ENCODE measurements at regions not wholly inside any gene's neighbourhood (a gene's known extent, or its start where the extent isn't known, plus 50 kb on each side); places are given as distances from the start of the nearest gene placed in this dataset.

DNA sequence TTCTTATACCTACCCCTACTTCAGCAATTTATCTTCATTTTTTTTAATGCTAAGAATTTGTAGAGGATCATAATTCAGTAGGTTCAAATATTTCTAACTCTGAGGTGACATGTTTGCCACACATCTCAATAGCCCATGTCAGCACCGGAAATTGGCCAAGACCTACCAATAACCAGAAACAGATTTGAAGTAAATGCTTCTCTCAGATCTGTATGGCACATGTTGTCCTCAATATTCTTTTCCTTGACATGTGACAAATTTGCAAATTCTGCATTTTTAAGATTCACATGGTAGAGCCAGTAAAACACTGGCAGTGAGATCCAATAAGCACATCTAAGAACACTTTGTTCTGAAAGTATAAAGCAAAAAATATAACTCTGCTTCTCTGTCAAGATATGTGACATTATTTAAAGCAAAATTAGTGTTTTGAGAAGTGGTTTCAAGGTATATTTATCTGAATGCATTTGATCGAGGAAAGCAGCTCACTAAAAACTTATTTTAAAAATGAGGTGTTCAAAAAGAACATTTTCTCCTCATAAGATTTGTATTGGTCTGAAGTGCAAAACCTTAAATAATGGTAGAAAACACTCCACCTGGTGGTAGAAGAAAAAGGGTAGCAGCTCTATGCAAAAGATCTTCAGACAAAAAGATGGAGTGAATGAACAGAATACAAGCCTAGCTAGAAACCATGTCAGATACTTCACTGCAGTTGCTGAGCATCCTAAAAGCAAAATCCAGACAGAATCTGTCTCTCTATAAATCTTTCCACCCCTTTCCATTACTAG lies 513.8 kb upstream of the FAM241A start:
- no peaks in the 10 kb centered on the region for H3F3A ChIP-seq (ENCODE audit: insufficient read depth, low read length, poor library complexity, severe bottlenecking)
- no peaks in the 10 kb centered on the region for H3K9me2 ChIP-seq (ENCODE audit: insufficient read depth, low read length)
- no peaks in the 10 kb centered on the region for H3K9me3 ChIP-seq (ENCODE audit: low read length)
- H2AFZ ChIP-seq (ENCODE audit: low read depth, low read length) = no peak overlapping the region
- TF ChIP-seq, protein P1, sequence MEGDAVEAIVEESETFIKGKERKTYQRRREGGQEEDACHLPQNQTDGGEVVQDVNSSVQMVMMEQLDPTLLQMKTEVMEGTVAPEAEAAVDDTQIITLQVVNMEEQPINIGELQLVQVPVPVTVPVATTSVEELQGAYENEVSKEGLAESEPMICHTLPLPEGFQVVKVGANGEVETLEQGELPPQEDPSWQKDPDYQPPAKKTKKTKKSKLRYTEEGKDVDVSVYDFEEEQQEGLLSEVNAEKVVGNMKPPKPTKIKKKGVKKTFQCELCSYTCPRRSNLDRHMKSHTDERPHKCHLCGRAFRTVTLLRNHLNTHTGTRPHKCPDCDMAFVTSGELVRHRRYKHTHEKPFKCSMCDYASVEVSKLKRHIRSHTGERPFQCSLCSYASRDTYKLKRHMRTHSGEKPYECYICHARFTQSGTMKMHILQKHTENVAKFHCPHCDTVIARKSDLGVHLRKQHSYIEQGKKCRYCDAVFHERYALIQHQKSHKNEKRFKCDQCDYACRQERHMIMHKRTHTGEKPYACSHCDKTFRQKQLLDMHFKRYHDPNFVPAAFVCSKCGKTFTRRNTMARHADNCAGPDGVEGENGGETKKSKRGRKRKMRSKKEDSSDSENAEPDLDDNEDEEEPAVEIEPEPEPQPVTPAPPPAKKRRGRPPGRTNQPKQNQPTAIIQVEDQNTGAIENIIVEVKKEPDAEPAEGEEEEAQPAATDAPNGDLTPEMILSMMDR (IDR thresholded peaks at IDR 0.05; ENCODE audit: poor library complexity, severe bottlenecking) = peak; percentile 67
- peak; percentile 81 for TF ChIP-seq SMC3 (conservative IDR thresholded peaks at IDR 0.05; ENCODE audit: poor library complexity)
- TF ChIP-seq EZH2 (IDR thresholded peaks at IDR 0.05; ENCODE audit: borderline replicate concordance, insufficient read depth, low read length, poor library complexity, severe bottlenecking) = no peak
- TF ChIP-seq RAD21 (conservative IDR thresholded peaks at IDR 0.05) = peak; percentile 57
- H3K27ac ChIP-seq (ENCODE audit: low read length) = no peak overlapping the region
- H3K4me2 ChIP-seq (ENCODE audit: low read length) = no peak overlapping the region
- no peaks in the 10 kb centered on the region for H3K36me3 ChIP-seq (ENCODE audit: insufficient read depth, low read length)
- no peaks in the 10 kb centered on the region for H3K27me3 ChIP-seq (ENCODE audit: insufficient read depth, low read depth, low read length)
- H3K9ac ChIP-seq (ENCODE audit: low read length) = no peak overlapping the region
- no peaks in the 10 kb centered on the region for H4K20me1 ChIP-seq (ENCODE audit: insufficient read depth)
- no peaks in the 10 kb centered on the region for H3K79me2 ChIP-seq (replicated peaks; ENCODE audit: insufficient read depth, low read length)
- H3K4me3 ChIP-seq (ENCODE audit: low read length) = no peak overlapping the region

DNA sequence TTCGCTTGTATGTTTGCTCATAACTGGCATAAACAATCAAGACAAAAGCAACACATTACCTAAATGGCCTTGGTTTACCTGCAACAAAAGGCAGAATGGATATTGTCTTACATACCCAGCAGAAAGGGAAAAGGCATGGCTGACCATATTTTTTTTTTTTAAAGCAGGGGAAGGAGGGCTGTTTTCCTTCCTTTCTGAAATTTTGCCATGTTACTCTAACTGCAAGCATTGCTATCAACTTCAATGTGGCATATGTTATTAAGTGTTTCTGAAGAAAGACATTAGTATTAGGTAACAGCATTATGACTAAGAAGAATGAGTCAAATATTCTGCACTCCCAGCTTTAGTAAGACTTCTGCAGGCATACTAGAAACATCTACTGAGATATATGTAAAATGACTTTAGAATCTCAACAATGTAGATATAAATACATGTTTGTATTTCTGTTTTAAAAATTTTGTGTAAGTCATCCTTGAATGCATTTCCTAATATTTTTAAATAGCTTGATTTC lies 512.6 kb upstream of the FAM241A start:
- Histone ChIP-seq H4K20me1 (ENCODE audit: insufficient read depth) (no peaks in the 10 kb centered on the region), H3K27me3 (ENCODE audit: insufficient read depth, low read depth, low read length) (no peaks in the 10 kb centered on the region), H3K27ac (ENCODE audit: low read length) (no peak overlapping the region), H3K79me2 (replicated peaks; ENCODE audit: insufficient read depth, low read length) (no peaks in the 10 kb centered on the region), H3F3A (ENCODE audit: insufficient read depth, low read length, poor library complexity, severe bottlenecking) (no peaks in the 10 kb centered on the region), H3K9me3 (ENCODE audit: low read length) (no peaks in the 10 kb centered on the region), H3K9ac (ENCODE audit: low read length) (no peak overlapping the region), H3K4me2 (ENCODE audit: low read length) (no peak overlapping the region), H3K36me3 (ENCODE audit: insufficient read depth, low read length) (no peaks in the 10 kb centered on the region), H2AFZ (ENCODE audit: low read depth, low read length) (no peak overlapping the region), H3K9me2 (ENCODE audit: insufficient read depth, low read length) (no peaks in the 10 kb centered on the region), H3K4me3 (ENCODE audit: low read length) (no peak overlapping the region)
- TF ChIP-seq, protein P2, sequence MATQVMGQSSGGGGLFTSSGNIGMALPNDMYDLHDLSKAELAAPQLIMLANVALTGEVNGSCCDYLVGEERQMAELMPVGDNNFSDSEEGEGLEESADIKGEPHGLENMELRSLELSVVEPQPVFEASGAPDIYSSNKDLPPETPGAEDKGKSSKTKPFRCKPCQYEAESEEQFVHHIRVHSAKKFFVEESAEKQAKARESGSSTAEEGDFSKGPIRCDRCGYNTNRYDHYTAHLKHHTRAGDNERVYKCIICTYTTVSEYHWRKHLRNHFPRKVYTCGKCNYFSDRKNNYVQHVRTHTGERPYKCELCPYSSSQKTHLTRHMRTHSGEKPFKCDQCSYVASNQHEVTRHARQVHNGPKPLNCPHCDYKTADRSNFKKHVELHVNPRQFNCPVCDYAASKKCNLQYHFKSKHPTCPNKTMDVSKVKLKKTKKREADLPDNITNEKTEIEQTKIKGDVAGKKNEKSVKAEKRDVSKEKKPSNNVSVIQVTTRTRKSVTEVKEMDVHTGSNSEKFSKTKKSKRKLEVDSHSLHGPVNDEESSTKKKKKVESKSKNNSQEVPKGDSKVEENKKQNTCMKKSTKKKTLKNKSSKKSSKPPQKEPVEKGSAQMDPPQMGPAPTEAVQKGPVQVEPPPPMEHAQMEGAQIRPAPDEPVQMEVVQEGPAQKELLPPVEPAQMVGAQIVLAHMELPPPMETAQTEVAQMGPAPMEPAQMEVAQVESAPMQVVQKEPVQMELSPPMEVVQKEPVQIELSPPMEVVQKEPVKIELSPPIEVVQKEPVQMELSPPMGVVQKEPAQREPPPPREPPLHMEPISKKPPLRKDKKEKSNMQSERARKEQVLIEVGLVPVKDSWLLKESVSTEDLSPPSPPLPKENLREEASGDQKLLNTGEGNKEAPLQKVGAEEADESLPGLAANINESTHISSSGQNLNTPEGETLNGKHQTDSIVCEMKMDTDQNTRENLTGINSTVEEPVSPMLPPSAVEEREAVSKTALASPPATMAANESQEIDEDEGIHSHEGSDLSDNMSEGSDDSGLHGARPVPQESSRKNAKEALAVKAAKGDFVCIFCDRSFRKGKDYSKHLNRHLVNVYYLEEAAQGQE (IDR thresholded peaks at IDR 0.05; ENCODE audit: borderline replicate concordance) = no peak
- no peak for TF ChIP-seq POLR2AphosphoS5 (IDR thresholded peaks at IDR 0.05)
- TF ChIP-seq EZH2 (IDR thresholded peaks at IDR 0.05; ENCODE audit: borderline replicate concordance, insufficient read depth, low read length, poor library complexity, severe bottlenecking) = no peak
- TF ChIP-seq RAD21 (conservative IDR thresholded peaks at IDR 0.05) = no peak
- no peak for TF ChIP-seq MXI1 (conservative IDR thresholded peaks at IDR 0.05; ENCODE audit: poor library complexity, severe bottlenecking)
- no peak for TF ChIP-seq TAF1 (IDR thresholded peaks at IDR 0.05; ENCODE audit: low read depth)
- no peak for TF ChIP-seq SMC3 (conservative IDR thresholded peaks at IDR 0.05; ENCODE audit: poor library complexity)
- TF ChIP-seq, protein P1 (IDR thresholded peaks at IDR 0.05; ENCODE audit: poor library complexity, severe bottlenecking) = no peak
